ENCODE measurements at regions not wholly inside any gene's neighbourhood (a gene's known extent, or its start where the extent isn't known, plus 50 kb on each side); places are given as distances from the start of the nearest gene placed in this dataset.
"Not testable (repeated sequence)": the region's sequence is repeated elsewhere in the genome, so short reads cannot be mapped to it uniquely, and the experiment has no call there.

- peaks cover 24% of the 10 kb centered on the region; the same call in 1 of the 2 replicates for H3K9me3 ChIP-seq (ENCODE audit: insufficient read depth, low read depth, low read length)
- H3K27ac ChIP-seq (ENCODE audit: low read length); H3K4me3 ChIP-seq (ENCODE audit: low read length); H3K4me1 ChIP-seq (ENCODE audit: insufficient read depth, low read length); H3K9ac ChIP-seq (ENCODE audit: low read depth, low read length); H3K27me3 ChIP-seq (ENCODE audit: insufficient read depth, low read length); H3K36me3 ChIP-seq (ENCODE audit: insufficient read depth, low read depth, low read length): not testable (repeated sequence)
These were observed 440.4 kb downstream of the MRPL39 start for GRCh38 chr21:25166904-25167303.

GRCh38 chr21:25161571-25161970, 445.7 kb downstream of the MRPL39 start:
- Histone ChIP-seq H3K36me3 (ENCODE audit: insufficient read depth, low read depth, low read length) (no peaks in the 10 kb centered on the region), H3K4me1 (ENCODE audit: insufficient read depth, low read length) (no peaks in the 10 kb centered on the region), H3K27me3 (ENCODE audit: insufficient read depth, low read length) (no peaks in the 10 kb centered on the region), H3K27ac (ENCODE audit: low read length) (no peak overlapping the region), H3K9ac (ENCODE audit: low read depth, low read length) (no peak overlapping the region), H3K9me3 (ENCODE audit: insufficient read depth, low read depth, low read length) (peaks cover 6% of the 10 kb centered on the region; the same call in 1 of the 2 replicates), H3K4me3 (ENCODE audit: low read length) (no peak overlapping the region)

GRCh38 chr21:25155020-25155419, 452.3 kb downstream of the MRPL39 start:
- H3K4me1 ChIP-seq (ENCODE audit: insufficient read depth, low read length); H3K27me3 ChIP-seq (ENCODE audit: insufficient read depth, low read length); H3K36me3 ChIP-seq (ENCODE audit: insufficient read depth, low read depth, low read length); H3K9ac ChIP-seq (ENCODE audit: low read depth, low read length); H3K4me3 ChIP-seq (ENCODE audit: low read length); H3K27ac ChIP-seq (ENCODE audit: low read length): not testable (repeated sequence)
- peaks cover 28% of the 10 kb centered on the region for H3K9me3 ChIP-seq (ENCODE audit: insufficient read depth, low read depth, low read length)

- H3K36me3 ChIP-seq (ENCODE audit: insufficient read depth, low read depth, low read length): no peaks in the 10 kb centered on the region
- H3K9me3 ChIP-seq (ENCODE audit: insufficient read depth, low read depth, low read length): peaks cover 6% of the 10 kb centered on the region
- H3K4me3 ChIP-seq (ENCODE audit: low read length): no peak overlapping the region
- H3K27me3 ChIP-seq (ENCODE audit: insufficient read depth, low read length): no peaks in the 10 kb centered on the region
- H3K27ac ChIP-seq (ENCODE audit: low read length): no peak overlapping the region
- H3K4me1 ChIP-seq (ENCODE audit: insufficient read depth, low read length): no peaks in the 10 kb centered on the region
- no peak overlapping the region for H3K9ac ChIP-seq (ENCODE audit: low read depth, low read length)
These were observed 458.3 kb downstream of the MRPL39 start for GRCh38 chr21:25149022-25149421.

- H3K9me3 ChIP-seq (ENCODE audit: insufficient read depth, low read depth, low read length): no peaks in the 10 kb centered on the region
- no peaks in the 10 kb centered on the region for H3K27me3 ChIP-seq (ENCODE audit: insufficient read depth, low read length)
- no peak overlapping the region for H3K9ac ChIP-seq (ENCODE audit: low read depth, low read length)
- no peaks in the 10 kb centered on the region for H3K36me3 ChIP-seq (ENCODE audit: insufficient read depth, low read depth, low read length)
- H3K4me1 ChIP-seq (ENCODE audit: insufficient read depth, low read length): no peaks in the 10 kb centered on the region
- no peak overlapping the region for H3K27ac ChIP-seq (ENCODE audit: low read length)
- H3K4me3 ChIP-seq (ENCODE audit: low read length): no peak overlapping the region
These were observed 467.9 kb downstream of the MRPL39 start for GRCh38 chr21:25139414-25139813.

GRCh38 chr21:25133939-25134338, 473.3 kb downstream of the MRPL39 start:
- no peak overlapping the region for H3K4me3 ChIP-seq (ENCODE audit: low read length)
- no peak overlapping the region for H3K9ac ChIP-seq (ENCODE audit: low read depth, low read length)
- no peak overlapping the region for H3K27ac ChIP-seq (ENCODE audit: low read length)
- no peaks in the 10 kb centered on the region for H3K9me3 ChIP-seq (ENCODE audit: insufficient read depth, low read depth, low read length)
- no peaks in the 10 kb centered on the region for H3K36me3 ChIP-seq (ENCODE audit: insufficient read depth, low read depth, low read length)
- no peaks in the 10 kb centered on the region for H3K4me1 ChIP-seq (ENCODE audit: insufficient read depth, low read length)
- no peaks in the 10 kb centered on the region for H3K27me3 ChIP-seq (ENCODE audit: insufficient read depth, low read length)

GRCh38 chr21:25127811-25128210, 479.5 kb downstream of the MRPL39 start:
- no peaks in the 10 kb centered on the region for H3K36me3 ChIP-seq (ENCODE audit: insufficient read depth, low read depth, low read length)
- H3K27ac ChIP-seq (ENCODE audit: low read length): no peak overlapping the region
- no peaks in the 10 kb centered on the region for H3K4me1 ChIP-seq (ENCODE audit: insufficient read depth, low read length)
- H3K27me3 ChIP-seq (ENCODE audit: insufficient read depth, low read length): no peaks in the 10 kb centered on the region
- H3K4me3 ChIP-seq (ENCODE audit: low read length): no peak overlapping the region
- no peaks in the 10 kb centered on the region for H3K9me3 ChIP-seq (ENCODE audit: insufficient read depth, low read depth, low read length)
- no peak overlapping the region for H3K9ac ChIP-seq (ENCODE audit: low read depth, low read length)

GRCh38 chr21:25127007-25127406, 480.3 kb downstream of the MRPL39 start:
- no peak overlapping the region for H3K27ac ChIP-seq (ENCODE audit: low read length)
- H3K9me3 ChIP-seq (ENCODE audit: insufficient read depth, low read depth, low read length): no peaks in the 10 kb centered on the region
- no peak overlapping the region for H3K9ac ChIP-seq (ENCODE audit: low read depth, low read length)
- no peaks in the 10 kb centered on the region for H3K36me3 ChIP-seq (ENCODE audit: insufficient read depth, low read depth, low read length)
- H3K4me3 ChIP-seq (ENCODE audit: low read length): no peak overlapping the region
- no peaks in the 10 kb centered on the region for H3K4me1 ChIP-seq (ENCODE audit: insufficient read depth, low read length)
- no peaks in the 10 kb centered on the region for H3K27me3 ChIP-seq (ENCODE audit: insufficient read depth, low read length)

GRCh38 chr21:25126564-25126963, 480.7 kb downstream of the MRPL39 start:
- H3K9me3 ChIP-seq (ENCODE audit: insufficient read depth, low read depth, low read length): no peaks in the 10 kb centered on the region

GRCh38 chr21:25118648-25119047, 488.6 kb downstream of the MRPL39 start:
- H3K4me1 ChIP-seq (ENCODE audit: insufficient read depth, low read length): no peaks in the 10 kb centered on the region
- no peaks in the 10 kb centered on the region for H3K36me3 ChIP-seq (ENCODE audit: insufficient read depth, low read depth, low read length)
- H3K9me3 ChIP-seq (ENCODE audit: insufficient read depth, low read depth, low read length): no peaks in the 10 kb centered on the region
- H3K9ac ChIP-seq (ENCODE audit: low read depth, low read length): no peak overlapping the region
- H3K4me3 ChIP-seq (ENCODE audit: low read length): no peak overlapping the region
- H3K27ac ChIP-seq (ENCODE audit: low read length): no peak overlapping the region
- no peaks in the 10 kb centered on the region for H3K27me3 ChIP-seq (ENCODE audit: insufficient read depth, low read length)

More at GRCh38 chr21:25126564-25126963, 480.7 kb downstream of the MRPL39 start:
- no peak overlapping the region for H3K4me3 ChIP-seq (ENCODE audit: low read length)
- no peak overlapping the region for H3K9ac ChIP-seq (ENCODE audit: low read depth, low read length)
- H3K4me1 ChIP-seq (ENCODE audit: insufficient read depth, low read length): no peaks in the 10 kb centered on the region
- no peak overlapping the region for H3K27ac ChIP-seq (ENCODE audit: low read length)
- H3K27me3 ChIP-seq (ENCODE audit: insufficient read depth, low read length): no peaks in the 10 kb centered on the region
- no peaks in the 10 kb centered on the region for H3K36me3 ChIP-seq (ENCODE audit: insufficient read depth, low read depth, low read length)

GRCh38 chr21:25115021-25115420, 492.3 kb downstream of the MRPL39 start:
- no peak overlapping the region for H3K27ac ChIP-seq (ENCODE audit: low read length)
- H3K9ac ChIP-seq (ENCODE audit: low read depth, low read length): no peak overlapping the region
- H3K9me3 ChIP-seq (ENCODE audit: insufficient read depth, low read depth, low read length): no peaks in the 10 kb centered on the region
- no peaks in the 10 kb centered on the region for H3K4me1 ChIP-seq (ENCODE audit: insufficient read depth, low read length)
- no peak overlapping the region for H3K4me3 ChIP-seq (ENCODE audit: low read length)
- no peaks in the 10 kb centered on the region for H3K27me3 ChIP-seq (ENCODE audit: insufficient read depth, low read length)
- no peaks in the 10 kb centered on the region for H3K36me3 ChIP-seq (ENCODE audit: insufficient read depth, low read depth, low read length)

GRCh38 chr21:25107708-25108107, 499.6 kb downstream of the MRPL39 start:
- H3K4me3 ChIP-seq (ENCODE audit: low read length): no peak overlapping the region
- no peak overlapping the region for H3K27ac ChIP-seq (ENCODE audit: low read length)

More at GRCh38 chr21:25107708-25108107, 499.6 kb downstream of the MRPL39 start:
- no peaks in the 10 kb centered on the region for H3K9me3 ChIP-seq (ENCODE audit: insufficient read depth, low read depth, low read length)
- no peaks in the 10 kb centered on the region for H3K36me3 ChIP-seq (ENCODE audit: insufficient read depth, low read depth, low read length)
- no peaks in the 10 kb centered on the region for H3K4me1 ChIP-seq (ENCODE audit: insufficient read depth, low read length)
- H3K9ac ChIP-seq (ENCODE audit: low read depth, low read length): no peak overlapping the region
- H3K27me3 ChIP-seq (ENCODE audit: insufficient read depth, low read length): no peaks in the 10 kb centered on the region
